Glutamatergic neuron (in vitro differentiated cells): ENCODE measurements at regions not wholly inside any gene's neighbourhood (a gene's known extent, or its start where the extent isn't known, plus 50 kb on each side); places are given as distances from the start of the nearest gene placed in this dataset.
"Not testable (repeated sequence)": the region's sequence is repeated elsewhere in the genome, so short reads cannot be mapped to it uniquely, and the experiment has no call there.

Source experiments
- DNase-seq: peaks from one replicate; pipeline ENCODE4 v3.0.0; 2022
- H3K27ac Mint-ChIP-seq: one replicate; pipeline ENCODE4 v1.8.0; 2020; ENCODE audit warnings: mild to moderate bottlenecking, mixed read lengths, inconsistent platforms; ENCODE audit not compliant: unreplicated experiment
- H3K27me3 Mint-ChIP-seq: one replicate; pipeline ENCODE4 v1.8.0; 2020; ENCODE audit warnings: mild to moderate bottlenecking, moderate library complexity, mixed read lengths, inconsistent platforms; ENCODE audit not compliant: unreplicated experiment
- H3K36me3 Mint-ChIP-seq: one replicate; pipeline ENCODE4 v1.8.0; 2020; ENCODE audit warnings: mild to moderate bottlenecking, mixed read lengths, inconsistent platforms; ENCODE audit not compliant: unreplicated experiment
- H3K4me1 Mint-ChIP-seq: one replicate; pipeline ENCODE4 v1.8.0; 2020; ENCODE audit warnings: mild to moderate bottlenecking, low read depth, mixed read lengths, inconsistent platforms; ENCODE audit not compliant: unreplicated experiment
- H3K4me3 Mint-ChIP-seq: one replicate; pipeline ENCODE4 v1.8.0; 2020; ENCODE audit warnings: mild to moderate bottlenecking, mixed read lengths, inconsistent platforms; ENCODE audit not compliant: unreplicated experiment
- H3K9me3 Mint-ChIP-seq: one replicate; pipeline ENCODE4 v1.8.0; 2020; ENCODE audit warnings: mild to moderate bottlenecking, moderate library complexity, mixed read lengths, inconsistent platforms; ENCODE audit not compliant: unreplicated experiment
- TF ChIP-seq, protein P1 (sequence below): fragments of 200-600 bp; sonication (generic); IDR thresholded peaks from one replicate; pipeline ENCODE4 v1.5.0; 2021; ENCODE audit not compliant: partially characterized antibody, unreplicated experiment

GRCh38 chr2:59236723-59237122 is 995.6 kb upstream of the FANCL start:
- Mint-ChIP-seq H3K36me3 (no peaks in the 10 kb centered on the region), H3K4me3 (no peak overlapping the region), H3K9me3 (no peaks in the 10 kb centered on the region), H3K27me3 (peaks cover 2% of the 10 kb centered on the region), H3K27ac (no peak overlapping the region), H3K4me1 (peaks cover 2% of the 10 kb centered on the region)
- TF ChIP-seq, protein P1, sequence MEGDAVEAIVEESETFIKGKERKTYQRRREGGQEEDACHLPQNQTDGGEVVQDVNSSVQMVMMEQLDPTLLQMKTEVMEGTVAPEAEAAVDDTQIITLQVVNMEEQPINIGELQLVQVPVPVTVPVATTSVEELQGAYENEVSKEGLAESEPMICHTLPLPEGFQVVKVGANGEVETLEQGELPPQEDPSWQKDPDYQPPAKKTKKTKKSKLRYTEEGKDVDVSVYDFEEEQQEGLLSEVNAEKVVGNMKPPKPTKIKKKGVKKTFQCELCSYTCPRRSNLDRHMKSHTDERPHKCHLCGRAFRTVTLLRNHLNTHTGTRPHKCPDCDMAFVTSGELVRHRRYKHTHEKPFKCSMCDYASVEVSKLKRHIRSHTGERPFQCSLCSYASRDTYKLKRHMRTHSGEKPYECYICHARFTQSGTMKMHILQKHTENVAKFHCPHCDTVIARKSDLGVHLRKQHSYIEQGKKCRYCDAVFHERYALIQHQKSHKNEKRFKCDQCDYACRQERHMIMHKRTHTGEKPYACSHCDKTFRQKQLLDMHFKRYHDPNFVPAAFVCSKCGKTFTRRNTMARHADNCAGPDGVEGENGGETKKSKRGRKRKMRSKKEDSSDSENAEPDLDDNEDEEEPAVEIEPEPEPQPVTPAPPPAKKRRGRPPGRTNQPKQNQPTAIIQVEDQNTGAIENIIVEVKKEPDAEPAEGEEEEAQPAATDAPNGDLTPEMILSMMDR, result no peak
- DNase-seq, result no peak

DNA sequence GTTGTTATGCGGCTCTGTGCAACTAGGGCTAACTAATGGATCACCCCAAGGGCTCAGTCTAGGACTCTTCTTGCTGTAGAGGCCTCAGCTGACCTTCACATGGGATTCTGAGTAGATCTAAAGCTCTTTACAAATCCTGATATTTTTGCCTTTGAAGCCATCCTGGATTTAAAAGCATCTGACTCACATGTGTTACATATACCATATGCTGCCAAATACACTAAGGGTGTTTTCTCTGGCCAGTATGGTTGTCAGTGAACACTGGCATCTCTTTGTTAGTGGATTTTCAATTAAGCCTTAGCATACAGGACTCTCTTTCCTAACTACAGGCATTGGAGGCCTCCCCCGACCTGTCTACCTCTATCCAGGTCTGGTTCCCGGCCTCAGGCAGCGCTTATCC is 992.8 kb upstream of the FANCL start:
- Mint-ChIP-seq H3K27ac (no peak overlapping the region), H3K36me3 (no peaks in the 10 kb centered on the region), H3K4me3 (no peak overlapping the region), H3K27me3 (peaks cover 2% of the 10 kb centered on the region), H3K9me3 (no peaks in the 10 kb centered on the region), H3K4me1 (peaks cover 2% of the 10 kb centered on the region)
- no peak for DNase-seq
- TF ChIP-seq, protein P1, result no peak

GRCh38 chr2:59233448-59233847 is 992.3 kb upstream of the FANCL start:
- no peaks in the 10 kb centered on the region for H3K36me3 Mint-ChIP-seq
- TF ChIP-seq, protein P1, result no peak
- DNase-seq, result no peak
- no peak overlapping the region for H3K27ac Mint-ChIP-seq
- peaks cover 2% of the 10 kb centered on the region for H3K27me3 Mint-ChIP-seq
- H3K9me3 Mint-ChIP-seq, result no peaks in the 10 kb centered on the region
- H3K4me1 Mint-ChIP-seq, result peaks cover 2% of the 10 kb centered on the region
- no peak overlapping the region for H3K4me3 Mint-ChIP-seq

GRCh38 chr2:59232394-59233165 is 991.5 kb upstream of the FANCL start:
- H3K4me3 Mint-ChIP-seq, result no peak overlapping the region
- H3K9me3 Mint-ChIP-seq, result no peaks in the 10 kb centered on the region
- no peaks in the 10 kb centered on the region for H3K36me3 Mint-ChIP-seq
- TF ChIP-seq, protein P1, result no peak
- H3K4me1 Mint-ChIP-seq, result peaks cover 2% of the 10 kb centered on the region
- H3K27me3 Mint-ChIP-seq, result peaks cover 2% of the 10 kb centered on the region
- H3K27ac Mint-ChIP-seq, result no peak overlapping the region
- DNase-seq, result no peak

- H3K27ac Mint-ChIP-seq, DNase-seq, H3K36me3 Mint-ChIP-seq, H3K9me3 Mint-ChIP-seq, H3K4me1 Mint-ChIP-seq, H3K27me3 Mint-ChIP-seq, H3K4me3 Mint-ChIP-seq: not testable (repeated sequence)
Measured at GRCh38 chr2:59226362-59226761, 985.2 kb upstream of the FANCL start.
